Putamen (tissue), 1 donor: ENCODE measurements at regions not wholly inside any gene's neighbourhood (a gene's known extent, or its start where the extent isn't known, plus 50 kb on each side); places are given as distances from the start of the nearest gene placed in this dataset.
"Not testable (repeated sequence)": the region's sequence is repeated elsewhere in the genome, so short reads cannot be mapped to it uniquely, and the experiment has no call there.

Source experiments
- DNase-seq: peaks from one replicate; pipeline ENCODE4 v3.0.0-alpha.2; 2016; ENCODE audit warnings: low spot score

DNA sequence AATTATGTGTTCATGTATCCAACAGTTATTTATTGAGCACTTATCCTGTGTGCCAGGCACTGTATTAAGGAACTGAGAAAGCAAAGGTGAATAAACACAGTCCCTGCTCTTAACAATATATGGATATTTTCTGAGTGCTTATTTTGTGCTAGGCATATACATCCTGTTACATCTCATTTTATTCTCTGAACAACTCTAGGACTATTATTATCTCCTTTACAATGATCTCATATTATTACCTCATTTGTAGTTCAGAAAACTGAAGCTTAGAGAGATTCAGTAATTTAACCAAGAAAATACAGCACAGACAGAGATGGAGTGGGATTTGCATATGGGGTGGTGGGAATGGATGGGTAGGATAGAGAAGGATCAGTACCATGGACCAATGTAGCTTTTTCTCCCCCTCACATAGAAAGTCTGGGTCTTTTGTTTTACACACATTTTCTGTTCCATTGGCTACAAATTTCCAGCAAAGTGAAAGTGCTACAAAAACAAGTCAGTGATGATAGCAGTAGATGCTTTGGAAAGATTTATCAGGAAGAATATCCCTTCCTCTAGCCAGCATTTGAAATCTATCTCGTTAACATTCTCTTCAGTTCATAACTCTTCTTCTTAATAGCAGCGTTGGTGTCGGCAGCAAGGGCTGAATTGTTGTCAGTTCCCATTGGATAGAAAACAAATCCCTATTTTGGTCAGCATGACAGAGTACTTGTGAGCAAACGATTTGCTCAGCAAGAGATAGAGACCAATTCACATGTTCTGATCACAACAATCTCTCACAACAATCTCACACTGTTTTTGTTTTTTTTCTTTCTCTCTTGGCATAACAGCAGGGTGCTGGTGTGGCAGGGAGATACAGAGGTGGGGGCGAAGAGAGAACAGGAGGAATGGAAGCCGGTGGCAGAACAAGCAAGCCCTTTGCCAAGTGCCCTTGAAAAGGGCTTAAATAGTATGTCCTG is 102.2 kb upstream of the KCTD1 start:
- DNase-seq = peak; percentile 84

DNA sequence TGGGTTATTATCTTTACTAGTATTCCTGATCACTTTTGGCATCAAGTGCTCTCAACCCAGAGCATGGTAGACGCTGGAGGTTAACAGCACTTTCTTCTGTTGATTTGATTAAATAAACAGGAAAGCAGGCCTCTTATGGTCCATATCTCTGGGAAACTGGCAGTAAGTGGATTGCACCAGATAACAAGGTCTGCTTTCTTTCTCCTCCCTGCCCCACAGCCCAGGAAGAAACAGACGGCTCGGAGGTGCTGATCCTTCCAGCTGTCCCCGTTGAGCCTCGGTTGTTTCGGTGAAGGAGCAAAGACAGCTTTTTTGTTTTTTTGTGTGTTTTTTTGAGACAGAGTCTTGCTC is 100.8 kb upstream of the KCTD1 start:
- no peak for DNase-seq

DNA sequence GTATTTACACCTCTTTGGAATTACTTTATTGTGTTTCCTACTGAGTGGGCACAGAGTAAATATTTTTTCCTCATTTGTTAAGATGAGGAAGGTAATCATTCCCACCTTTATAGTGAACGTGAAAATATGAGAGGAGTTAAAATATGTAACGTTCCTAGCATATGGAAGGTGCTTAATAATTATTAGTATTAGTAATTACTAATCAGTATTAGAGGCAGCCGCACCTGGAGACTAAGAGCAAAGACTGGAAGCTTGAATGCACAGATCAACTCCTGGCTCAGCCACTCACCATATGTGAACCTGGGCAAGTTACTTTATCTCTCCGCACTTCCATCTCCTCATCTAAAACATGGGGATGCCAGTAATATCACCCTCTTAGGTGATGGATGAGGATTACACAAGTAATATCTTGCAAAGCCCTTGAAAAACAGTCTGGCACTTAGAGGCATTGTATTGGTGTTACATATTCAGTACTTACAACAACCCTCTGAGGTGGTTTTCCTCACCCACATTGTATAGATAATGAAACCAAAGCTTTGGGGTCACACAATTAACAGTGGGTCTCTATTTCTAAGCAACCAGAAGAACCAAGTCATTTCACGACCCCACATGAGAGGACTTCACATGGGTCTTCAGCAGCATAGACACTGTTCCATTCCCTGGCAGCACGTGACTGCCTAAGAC is 100.3 kb upstream of the KCTD1 start:
- no peak for DNase-seq

DNA sequence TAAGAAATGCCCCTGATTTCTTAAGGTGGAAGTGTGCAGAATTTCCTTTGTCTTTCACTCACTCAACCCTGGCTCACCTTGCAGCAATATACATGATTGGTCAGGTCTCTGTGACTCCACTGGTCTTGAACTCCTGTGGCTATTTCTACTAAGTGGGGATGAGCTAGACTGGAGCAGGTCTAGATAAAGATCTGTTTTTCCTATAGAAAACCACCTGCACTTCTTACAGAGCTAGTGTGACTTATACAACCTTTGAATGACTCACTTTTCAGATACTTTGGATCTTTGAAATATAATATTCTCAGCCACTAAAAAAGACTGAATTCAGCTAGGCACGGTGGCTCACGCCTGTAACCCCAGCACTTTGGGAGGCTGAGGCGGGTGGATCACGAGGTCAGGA is 98.5 kb upstream of the KCTD1 start:
- no peak for DNase-seq

DNA sequence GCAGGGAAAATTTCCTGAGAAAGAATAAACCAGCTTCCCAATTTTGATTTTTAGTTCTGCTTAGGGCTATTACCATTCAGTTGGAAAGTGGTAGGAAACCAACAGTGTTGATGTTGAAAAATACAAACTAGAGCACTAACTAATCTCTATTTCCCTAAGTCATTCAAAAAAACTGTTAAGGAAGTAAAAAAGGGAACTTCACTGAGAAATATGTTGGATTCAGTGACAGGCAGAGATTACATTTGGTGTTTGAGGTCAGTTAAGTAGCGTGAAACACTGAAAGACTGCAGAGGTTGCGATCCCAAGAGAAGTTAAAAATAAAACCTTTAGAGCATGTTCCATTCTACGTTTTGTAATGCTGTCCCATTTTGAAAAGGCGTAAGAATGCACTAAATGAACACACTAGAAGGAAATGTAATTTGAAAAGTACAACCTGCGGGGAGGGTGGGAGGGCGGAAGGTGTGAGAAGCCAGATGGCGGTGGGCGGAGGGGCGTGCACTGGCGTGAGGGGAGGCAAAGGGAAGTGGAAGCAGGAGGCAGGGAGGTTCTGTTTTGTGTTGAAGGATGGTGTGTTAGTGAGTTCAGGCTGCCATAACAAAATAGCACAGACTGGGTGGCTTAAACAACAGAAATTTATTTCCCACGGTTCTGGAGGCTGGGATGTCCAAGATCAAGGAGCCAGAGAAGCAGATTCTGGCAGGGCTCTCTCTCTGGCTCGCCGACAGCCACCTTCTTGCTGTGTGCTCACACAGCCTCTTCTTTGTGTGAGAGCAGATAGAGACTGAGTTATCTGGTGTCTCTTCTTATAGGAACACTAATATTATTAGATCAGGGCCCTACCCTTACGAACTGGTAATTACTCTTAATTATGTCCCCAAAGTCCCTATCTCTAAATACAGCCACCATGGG is 94.3 kb upstream of the KCTD1 start:
- no peak for DNase-seq

DNA sequence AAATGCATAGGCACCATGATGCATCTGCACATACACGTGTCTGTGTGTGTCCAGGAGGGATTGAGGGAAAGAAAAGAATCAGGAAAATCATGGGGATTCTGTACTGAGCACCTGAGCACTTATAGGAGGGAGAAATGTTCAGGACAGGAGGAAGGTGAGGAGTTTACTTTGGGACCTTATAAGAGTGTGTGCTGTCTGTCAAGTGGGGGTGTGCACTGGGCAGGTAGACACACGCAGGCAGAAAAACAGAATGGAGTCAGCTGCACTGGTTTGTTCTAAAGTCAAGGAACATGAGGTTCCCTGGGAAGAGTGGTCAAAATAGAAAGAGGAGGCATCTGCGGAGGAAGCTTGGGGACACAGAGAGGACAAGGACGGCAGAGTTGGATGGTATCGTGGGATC is 92.2 kb upstream of the KCTD1 start:
- no peak for DNase-seq

DNA sequence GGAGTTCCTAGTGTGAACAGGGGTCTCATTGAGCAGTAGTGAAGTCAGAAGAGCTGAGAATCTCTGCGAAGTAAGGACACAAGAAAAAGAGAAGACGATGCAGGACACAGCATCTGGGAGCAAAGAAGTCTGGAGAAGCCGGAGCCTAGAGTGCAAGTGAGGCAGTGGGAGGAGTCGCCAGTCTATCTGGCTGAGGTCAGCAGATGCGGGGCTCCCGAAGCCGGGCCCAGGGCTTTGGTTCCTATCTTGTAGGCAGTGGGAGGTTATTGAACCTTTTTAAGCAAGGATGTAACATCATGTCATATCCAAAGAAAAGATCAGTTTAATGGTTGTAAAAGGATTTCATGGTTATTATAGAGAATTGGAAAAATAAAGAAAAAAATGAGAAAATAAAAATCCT is 90.8 kb upstream of the KCTD1 start:
- no peak for DNase-seq

DNA sequence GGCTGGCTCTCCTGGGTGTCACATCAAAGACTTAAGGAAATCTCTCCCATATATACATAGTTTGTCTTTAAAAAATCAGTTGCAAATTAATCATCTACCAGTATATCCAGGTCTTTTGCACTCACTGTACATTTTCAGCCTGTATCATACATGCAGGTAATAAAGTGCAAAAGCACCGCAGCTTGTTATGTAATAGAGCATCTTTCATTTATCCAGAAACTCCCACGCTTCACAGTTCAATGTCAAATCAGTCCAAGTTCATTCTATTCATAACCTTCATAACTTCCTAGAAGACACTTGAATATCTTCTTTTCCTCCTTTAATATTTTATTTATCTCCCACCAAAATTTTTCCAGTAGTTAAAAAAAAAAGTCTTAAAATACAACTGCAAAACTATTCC is 89.6 kb upstream of the KCTD1 start:
- peak; percentile 74 for DNase-seq

DNA sequence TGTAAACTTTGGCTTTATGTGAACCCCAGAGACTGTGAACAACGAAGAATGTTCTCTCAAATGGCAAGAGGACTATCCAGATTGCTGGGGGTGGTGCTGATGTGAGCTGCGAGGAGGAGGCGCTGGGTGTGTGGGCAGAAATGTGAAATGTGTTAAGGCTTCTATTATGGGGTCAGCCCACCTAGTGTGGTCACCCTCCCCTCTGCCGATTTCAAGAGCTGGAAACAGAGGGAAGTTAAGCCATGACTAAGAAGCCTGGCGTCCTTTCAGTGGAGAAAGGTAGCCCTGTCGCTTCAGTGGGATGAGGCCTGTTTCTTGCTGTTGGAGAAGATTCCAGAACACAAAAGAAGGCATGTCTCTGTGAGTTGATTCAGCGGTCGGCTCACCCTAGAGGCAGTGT is 89.0 kb upstream of the KCTD1 start:
- DNase-seq = peak; percentile 56

DNA sequence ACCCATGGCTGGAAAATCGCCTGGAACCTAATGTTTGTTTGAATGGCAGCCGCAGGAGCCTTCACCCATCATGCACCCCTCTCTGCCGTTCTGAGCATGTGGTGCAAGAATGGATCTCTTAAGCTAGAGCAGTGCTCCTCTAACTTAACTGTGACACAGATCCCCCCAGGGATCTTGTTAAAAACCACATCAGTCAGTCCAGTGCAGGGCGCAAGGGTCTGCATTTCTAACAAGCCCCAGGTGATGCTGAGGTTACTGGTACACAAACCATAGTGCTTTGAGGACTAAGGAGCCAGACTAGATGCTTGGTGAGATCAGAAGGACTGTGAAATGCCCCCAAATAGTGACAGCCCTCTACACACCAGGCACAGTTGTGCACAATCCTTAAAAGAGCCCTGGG is 87.1 kb upstream of the KCTD1 start:
- no peak for DNase-seq

DNA sequence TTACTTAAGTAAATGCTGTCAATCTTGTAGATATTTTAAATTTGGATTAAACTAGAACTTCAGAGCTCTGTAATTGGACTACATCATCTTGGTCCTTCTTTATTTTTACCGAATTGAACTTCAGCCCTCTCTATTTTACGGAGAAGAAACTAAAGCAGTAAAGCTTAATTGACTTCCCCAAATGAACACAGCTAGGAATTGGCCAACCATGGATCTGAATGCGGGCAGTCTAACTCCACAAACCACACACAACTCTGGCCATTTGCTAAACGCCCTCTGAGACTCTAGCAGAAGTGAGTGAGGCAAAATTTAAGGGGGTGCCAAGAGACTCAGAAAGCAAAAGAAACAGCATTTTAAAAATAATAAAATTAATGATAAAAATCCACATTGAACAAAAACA is 86.3 kb upstream of the KCTD1 start:
- no peak for DNase-seq

DNA sequence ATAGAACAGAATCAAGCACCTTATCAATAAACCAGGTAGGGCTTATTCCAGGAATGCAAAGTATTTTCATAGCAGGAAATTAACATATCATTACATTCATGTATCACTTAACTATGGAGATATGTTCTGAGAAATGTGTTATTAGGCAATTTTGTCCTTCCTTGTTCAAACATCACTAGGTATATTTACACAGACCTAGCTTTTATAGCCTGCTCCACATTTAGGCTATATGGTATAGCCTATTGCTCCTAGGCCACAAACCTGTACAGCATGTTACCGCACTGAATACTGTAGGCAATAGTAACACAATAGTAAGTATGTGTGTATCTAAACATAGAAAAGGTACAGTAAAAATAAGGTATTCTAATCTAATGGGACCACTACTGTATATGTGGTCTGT is 82.8 kb upstream of the KCTD1 start:
- DNase-seq = no peak

DNA sequence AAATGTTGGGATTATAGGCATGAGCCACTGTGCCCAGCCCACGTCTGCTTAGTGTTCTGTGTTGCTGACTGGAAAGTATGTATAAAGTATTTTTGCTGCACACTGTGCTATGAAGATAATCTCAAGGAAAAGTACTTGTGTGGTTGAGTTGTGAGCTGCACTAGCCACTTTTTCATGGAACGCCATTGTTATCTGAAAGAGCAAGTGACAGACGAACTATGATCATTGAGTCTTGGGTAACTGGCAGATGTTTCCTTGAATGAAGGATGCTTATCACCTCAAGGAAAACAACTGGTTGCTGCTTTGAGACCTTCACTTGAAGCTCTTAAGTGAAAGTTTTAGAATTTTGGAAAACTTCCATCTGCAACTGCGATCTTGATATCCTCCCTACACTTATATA is 82.2 kb upstream of the KCTD1 start:
- no peak for DNase-seq

DNA sequence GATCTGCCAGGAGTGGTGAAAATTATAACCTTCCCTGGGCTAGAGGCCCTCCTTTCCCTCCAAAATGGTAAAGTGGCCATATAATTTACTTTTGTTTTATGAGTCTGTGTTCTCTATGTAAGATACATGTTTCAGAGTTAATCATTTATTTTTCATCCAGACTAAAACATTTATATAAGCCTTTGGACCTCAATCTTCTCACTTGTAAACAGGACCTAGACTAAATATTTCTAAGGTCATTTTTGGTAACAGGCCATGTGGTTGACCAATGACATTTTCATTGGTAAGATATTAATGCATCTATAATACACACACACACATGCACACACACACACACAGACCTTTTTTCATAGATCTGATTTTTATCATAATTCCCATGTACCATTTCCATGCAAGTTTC is 79.7 kb upstream of the KCTD1 start:
- no peak for DNase-seq

DNA sequence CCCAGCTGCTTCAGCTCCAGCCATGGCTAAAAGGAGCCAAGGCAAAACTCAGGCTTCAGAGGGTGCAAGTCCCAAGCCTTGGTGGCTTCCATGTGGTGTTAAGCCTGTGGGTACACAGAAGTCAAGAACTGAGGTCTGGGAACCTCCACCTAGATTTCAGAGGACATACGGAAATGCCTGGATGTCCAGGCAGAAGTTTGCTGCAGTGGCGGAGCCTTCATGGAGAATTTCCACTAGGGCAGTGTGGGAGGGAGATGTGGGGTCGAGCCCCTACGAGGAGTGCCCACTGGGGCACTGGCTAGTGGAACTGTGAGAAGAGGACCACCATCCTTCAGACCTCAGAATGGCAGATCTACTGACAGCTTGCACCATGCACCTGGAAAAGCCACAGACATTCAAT is 76.1 kb upstream of the KCTD1 start:
- no peak for DNase-seq

DNA sequence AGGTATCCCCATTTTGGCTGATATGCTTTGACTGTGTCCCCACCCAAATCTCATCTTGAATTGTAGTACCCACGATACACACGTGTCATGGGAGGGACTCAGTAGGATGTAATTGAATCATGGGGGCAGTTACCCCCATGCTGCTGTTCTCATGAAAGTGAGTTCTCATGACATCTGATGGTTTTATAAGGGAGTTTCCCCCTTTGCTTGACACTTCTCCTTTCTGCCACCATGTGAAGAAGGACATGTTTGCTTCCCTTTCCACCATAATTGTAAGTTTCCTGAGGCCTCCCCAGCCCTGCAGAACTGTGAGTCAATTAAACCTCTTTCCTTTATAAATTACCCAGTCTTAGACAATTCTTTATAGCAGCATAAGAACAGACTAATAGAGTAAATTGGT is 75.0 kb upstream of the KCTD1 start:
- not testable (repeated sequence) for DNase-seq

DNA sequence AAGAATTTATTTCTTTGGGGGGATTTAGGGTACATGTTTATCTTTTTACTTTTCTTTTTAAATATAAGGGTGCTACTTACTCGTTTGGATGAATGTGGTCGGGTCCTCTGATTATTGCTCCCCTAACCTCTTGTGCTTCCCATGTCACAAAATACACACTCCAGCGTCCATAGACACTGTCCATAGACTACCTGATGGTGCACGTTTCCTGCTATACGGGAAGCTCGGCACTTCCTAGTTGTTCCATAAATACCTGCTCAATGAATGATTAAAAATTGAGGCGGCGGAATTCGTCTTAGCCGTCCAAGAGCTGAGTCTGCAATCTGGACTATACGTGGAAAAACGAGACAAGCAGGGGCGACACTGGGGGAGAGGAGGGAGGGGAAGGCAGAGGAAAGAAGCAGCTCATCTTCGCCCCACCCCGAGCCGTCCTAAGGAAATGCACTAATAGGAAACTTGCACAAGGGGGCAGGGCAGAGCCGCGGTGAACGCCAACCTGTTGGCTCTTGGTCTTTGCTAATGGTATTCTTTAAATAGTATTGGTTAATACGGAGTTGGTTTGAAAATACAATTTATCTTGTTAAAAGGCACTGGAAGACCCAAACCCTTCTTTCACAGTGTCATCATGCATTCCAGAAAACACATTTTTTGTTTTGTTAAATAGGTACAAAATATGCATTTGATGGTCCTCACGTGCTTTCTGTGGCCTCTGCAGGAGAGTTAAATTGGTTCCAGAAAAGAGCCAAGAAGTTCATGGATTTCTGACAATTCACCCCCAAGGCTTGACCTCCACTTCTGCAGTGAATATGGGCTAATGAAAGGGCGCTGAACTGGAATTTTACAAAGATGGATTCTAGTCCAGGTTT is 73.0 kb upstream of the KCTD1 start:
- peak; percentile 48 for DNase-seq

DNA sequence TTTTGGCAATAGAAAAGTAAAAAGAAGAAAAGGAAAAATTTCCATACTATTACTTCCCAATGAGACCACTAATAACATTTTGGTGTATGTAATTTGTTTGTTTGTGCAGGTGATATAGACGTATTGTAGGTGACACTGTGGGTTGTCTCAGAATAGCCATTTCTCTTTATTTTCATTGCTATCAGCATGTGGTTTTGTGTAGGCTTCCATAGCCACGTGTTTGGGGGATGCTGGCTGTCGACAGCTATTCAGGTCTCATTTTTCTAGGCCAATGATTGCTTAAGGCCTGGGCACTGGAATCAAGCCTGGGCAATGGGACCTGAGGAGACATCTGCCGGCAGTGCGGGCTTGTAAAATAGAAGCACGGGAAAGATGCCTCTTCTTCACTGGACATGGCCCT is 71.0 kb upstream of the KCTD1 start:
- DNase-seq = no peak

DNA sequence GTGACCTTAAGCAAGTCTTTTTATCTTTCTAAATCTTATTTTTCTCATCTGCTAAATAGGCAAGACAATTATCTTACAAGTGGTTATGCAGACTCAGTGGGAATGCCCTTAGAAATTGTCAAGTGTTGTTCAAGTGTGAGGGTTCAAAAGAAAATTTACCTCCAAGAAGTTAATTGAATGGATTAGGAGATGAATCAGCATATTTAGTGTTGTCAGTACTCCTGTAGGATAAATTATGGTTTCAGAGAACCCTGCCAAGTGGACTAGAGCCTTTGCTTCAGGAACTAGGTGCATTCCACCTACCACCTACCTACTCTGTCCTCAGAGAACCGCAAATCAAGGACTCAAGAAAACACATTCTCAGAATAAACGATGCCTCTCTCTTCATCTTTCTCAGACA is 69.8 kb upstream of the KCTD1 start:
- DNase-seq = no peak

DNA sequence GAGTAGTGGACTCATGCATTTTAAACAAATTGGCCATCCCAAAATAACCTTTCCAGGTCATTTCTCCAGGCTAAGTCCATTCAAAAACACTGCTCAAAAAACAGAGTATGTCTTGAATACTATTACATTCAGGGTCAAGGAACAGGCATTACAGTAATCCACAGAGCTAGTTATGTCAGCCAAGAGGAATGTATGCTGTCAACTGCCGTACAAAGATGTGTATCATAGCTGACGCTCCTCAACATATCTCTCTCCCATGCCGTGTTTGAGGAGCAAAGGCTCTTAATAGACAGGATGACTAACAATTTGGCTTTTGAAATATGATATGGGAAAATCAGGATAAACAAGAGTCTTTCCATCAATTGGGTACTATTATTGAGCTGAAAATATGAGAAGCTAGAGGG is 68.8 kb upstream of the KCTD1 start:
- DNase-seq = no peak

DNA sequence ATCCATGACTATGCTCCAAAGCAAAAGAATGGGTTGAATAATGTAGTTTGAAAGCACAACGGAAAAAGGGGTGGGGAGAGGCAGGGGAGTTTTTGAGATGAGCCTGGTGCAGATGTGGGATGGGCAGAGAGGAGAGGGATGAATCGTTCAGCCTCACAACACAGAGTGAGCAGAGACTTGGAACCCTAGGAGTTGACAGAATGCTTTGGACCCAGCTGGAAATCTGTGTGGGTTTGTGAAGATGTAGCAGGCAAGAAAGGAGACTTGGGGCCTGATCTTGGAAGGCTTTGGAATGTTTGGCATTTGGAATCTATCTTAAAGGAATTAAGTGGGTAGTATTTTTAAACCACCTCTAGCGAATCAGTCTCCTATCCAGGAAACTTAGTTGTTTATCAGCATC is 66.0 kb upstream of the KCTD1 start:
- no peak for DNase-seq
